SK-N-DZ (cell line): ENCODE measurements at regions not wholly inside any gene's neighbourhood (a gene's known extent, or its start where the extent isn't known, plus 50 kb on each side); places are given as distances from the start of the nearest gene placed in this dataset.

Experiments
- DNase-seq: peaks from one replicate; pipeline ENCODE4 v3.0.0-alpha.2; 2015; ENCODE audit warnings: low spot score

GRCh38 chr22:49035818-49036457, 791.7 kb downstream of the BRD1 start:
- no peak for DNase-seq

- DNase-seq, result no peak
Observed at GRCh38 chr22:49034836-49035817, 792.5 kb downstream of the BRD1 start.

- DNase-seq, result no peak
Observed at GRCh38 chr22:49033616-49034015, 794.1 kb downstream of the BRD1 start.

GRCh38 chr22:49032821-49033220, 794.9 kb downstream of the BRD1 start:
- no peak for DNase-seq

GRCh38 chr22:49031746-49032330, 795.8 kb downstream of the BRD1 start:
- DNase-seq, result no peak

- no peak for DNase-seq
Observed at GRCh38 chr22:49028111-49028510, 799.6 kb downstream of the BRD1 start.

- no peak for DNase-seq
Observed at GRCh38 chr22:49027368-49027670, 800.4 kb downstream of the BRD1 start.

GRCh38 chr22:49026494-49027367, 800.9 kb downstream of the BRD1 start:
- no peak for DNase-seq

- no peak for DNase-seq
Observed at GRCh38 chr22:49025791-49026493, 801.7 kb downstream of the BRD1 start.

GRCh38 chr22:49024775-49025440, 802.8 kb downstream of the BRD1 start:
- DNase-seq, result no peak

GRCh38 chr22:49023879-49024774, 803.5 kb downstream of the BRD1 start:
- no peak for DNase-seq

- no peak for DNase-seq
Observed at GRCh38 chr22:49023161-49023878, 804.4 kb downstream of the BRD1 start.

GRCh38 chr22:49022816-49023160, 804.9 kb downstream of the BRD1 start:
- DNase-seq, result no peak

GRCh38 chr22:49021926-49022815, 805.5 kb downstream of the BRD1 start:
- no peak for DNase-seq

GRCh38 chr22:49021131-49021925, 806.3 kb downstream of the BRD1 start:
- no peak for DNase-seq

GRCh38 chr22:49019737-49020713, 807.6 kb downstream of the BRD1 start:
- DNase-seq, result no peak
